Nucleus accumbens (tissue), 56 donors: ENCODE measurements at regions not wholly inside any gene's neighbourhood (a gene's known extent, or its start where the extent isn't known, plus 50 kb on each side); places are given as distances from the start of the nearest gene placed in this dataset.

Experiments used
- DNase-seq, 56 donors: peaks; one replicate each; lab custom pipeline; 2025; lab: John Stamatoyannopoulos, UW

GRCh38 chr4:184575306-184575705 is 73.9 kb downstream of the CASP3 start:
- no peak for DNase-seq

GRCh38 chr4:184574861-184575260 is 74.4 kb downstream of the CASP3 start:
- no peak for DNase-seq

- no peak for DNase-seq
Observed at GRCh38 chr4:184573701-184574100, 75.5 kb downstream of the CASP3 start.

- no peak for DNase-seq
Observed at GRCh38 chr4:184568770-184569169, 80.5 kb downstream of the CASP3 start.

- no peak for DNase-seq
Observed at GRCh38 chr4:184563621-184564020, 85.6 kb downstream of the CASP3 start.

- no peak for DNase-seq
Observed at GRCh38 chr4:184558996-184559395, 84.6 kb upstream of the IRF2 start.

GRCh38 chr4:184553891-184554290 is 79.5 kb upstream of the IRF2 start:
- no peak for DNase-seq

- no peak for DNase-seq
Observed at GRCh38 chr4:184550476-184550875, 76.1 kb upstream of the IRF2 start.

- DNase-seq = no peak
Observed at GRCh38 chr4:184548648-184549341, 74.4 kb upstream of the IRF2 start.

- no peak for DNase-seq
Observed at GRCh38 chr4:184548316-184548647, 73.9 kb upstream of the IRF2 start.

- DNase-seq = no peak
Observed at GRCh38 chr4:184544788-184545409, 70.5 kb upstream of the IRF2 start.

- no peak for DNase-seq
Observed at GRCh38 chr4:184541907-184542306, 67.6 kb upstream of the IRF2 start.

GRCh38 chr4:184540307-184540706 is 66.0 kb upstream of the IRF2 start:
- DNase-seq = no peak

- peak in 55 of 56 donors; percentile 30 to 92 (median 75) for DNase-seq
Observed at GRCh38 chr4:184538023-184538599, 63.8 kb upstream of the IRF2 start.

GRCh38 chr4:184537269-184538022 is 63.1 kb upstream of the IRF2 start:
- peak; percentile 49 to 99 (median 95) for DNase-seq

GRCh38 chr4:184536881-184537248 is 62.5 kb upstream of the IRF2 start:
- DNase-seq = peak in 3 of 56 donors; percentile 6 to 41 (median 29)

- peak in 2 of 56 donors; percentile 1 to 3 for DNase-seq
Observed at GRCh38 chr4:184536065-184536880, 61.9 kb upstream of the IRF2 start.

- DNase-seq = no peak
Observed at GRCh38 chr4:184534511-184535391, 60.4 kb upstream of the IRF2 start.

GRCh38 chr4:184533908-184534307 is 59.6 kb upstream of the IRF2 start:
- no peak for DNase-seq

- DNase-seq = no peak
Observed at GRCh38 chr4:184531008-184531407, 56.7 kb upstream of the IRF2 start.
